ENCODE measurements at regions not wholly inside any gene's neighbourhood (a gene's known extent, or its start where the extent isn't known, plus 50 kb on each side); places are given as distances from the start of the nearest gene placed in this dataset.

- intact Hi-C loops (cut with micrococcal nuclease; ENCODE audit: unreplicated experiment), result no loop called here
- H3K27ac ChIP-seq, result no peak overlapping the region
- POLR2A ChIA-PET (ENCODE audit: unreplicated experiment), result no interaction called here
- no peaks in the 10 kb centered on the region for H3K36me3 ChIP-seq (ENCODE audit: low read depth)
- no peak for TF ChIP-seq CTCF (conservative IDR thresholded peaks at IDR 0.05)
- TF ChIP-seq EZH2 (IDR thresholded peaks at IDR 0.05; ENCODE audit: low read depth), result no peak
- H3K4me3 ChIP-seq, result no peak overlapping the region
- DNase-seq, result no peak
- H3F3A ChIP-seq (ENCODE audit: insufficient read depth, low read depth), result no peaks in the 10 kb centered on the region
- no peaks in the 10 kb centered on the region for H3K4me1 ChIP-seq (replicated peaks; ENCODE audit: insufficient read depth)
- BruUV-seq (replicated peaks), result no TSS peak
- H3K9me2 ChIP-seq (ENCODE audit: insufficient read depth), result no peaks in the 10 kb centered on the region
- no peak overlapping the region for H2AFZ ChIP-seq
- no peaks in the 10 kb centered on the region for H3K79me2 ChIP-seq (ENCODE audit: low read depth)
- no peaks in the 10 kb centered on the region for H3K27me3 ChIP-seq (ENCODE audit: insufficient read depth, low read depth)
- no peaks in the 10 kb centered on the region for H3K9me3 ChIP-seq (ENCODE audit: insufficient read depth, low read depth)
- H4K20me1 ChIP-seq (ENCODE audit: insufficient read depth), result no peaks in the 10 kb centered on the region
- H3K4me2 ChIP-seq, result no peak overlapping the region
- CTCF ChIA-PET, result no interaction called here
Measured at GRCh38 chr1:60342569-60342968, 269.0 kb upstream of the C1orf87 start.

GRCh38 chr1:60341274-60341673 lies 267.7 kb upstream of the C1orf87 start:
- no peaks in the 10 kb centered on the region for H4K20me1 ChIP-seq (ENCODE audit: insufficient read depth)
- no peaks in the 10 kb centered on the region for H3K4me1 ChIP-seq (replicated peaks; ENCODE audit: insufficient read depth)
- no peaks in the 10 kb centered on the region for H3K36me3 ChIP-seq (ENCODE audit: low read depth)
- H3K4me2 ChIP-seq, result no peak overlapping the region
- no peaks in the 10 kb centered on the region for H3K9me3 ChIP-seq (ENCODE audit: insufficient read depth, low read depth)
- no peak overlapping the region for H2AFZ ChIP-seq
- H3K79me2 ChIP-seq (ENCODE audit: low read depth), result no peaks in the 10 kb centered on the region
- BruUV-seq (replicated peaks), result no TSS peak
- H3K4me3 ChIP-seq, result no peak overlapping the region
- no peaks in the 10 kb centered on the region for H3K9me2 ChIP-seq (ENCODE audit: insufficient read depth)
- no peak for DNase-seq
- intact Hi-C loops (cut with micrococcal nuclease; ENCODE audit: unreplicated experiment), result no loop called here
- H3K27ac ChIP-seq, result no peak overlapping the region
- ChIA-PET CTCF (no interaction called here), POLR2A (ENCODE audit: unreplicated experiment) (no interaction called here)
- TF ChIP-seq EZH2 (IDR thresholded peaks at IDR 0.05; ENCODE audit: low read depth), result no peak
- TF ChIP-seq CTCF (conservative IDR thresholded peaks at IDR 0.05), result no peak
- H3F3A ChIP-seq (ENCODE audit: insufficient read depth, low read depth), result no peaks in the 10 kb centered on the region
- H3K27me3 ChIP-seq (ENCODE audit: insufficient read depth, low read depth), result no peaks in the 10 kb centered on the region

- Histone ChIP-seq H3K4me3 (no peak overlapping the region), H3K79me2 (ENCODE audit: low read depth) (no peaks in the 10 kb centered on the region), H3K9me3 (ENCODE audit: insufficient read depth, low read depth) (no peaks in the 10 kb centered on the region), H3K9me2 (ENCODE audit: insufficient read depth) (no peaks in the 10 kb centered on the region), H4K20me1 (ENCODE audit: insufficient read depth) (no peaks in the 10 kb centered on the region), H3K4me1 (replicated peaks; ENCODE audit: insufficient read depth) (no peaks in the 10 kb centered on the region), H3F3A (ENCODE audit: insufficient read depth, low read depth) (no peaks in the 10 kb centered on the region), H3K36me3 (ENCODE audit: low read depth) (no peaks in the 10 kb centered on the region), H3K4me2 (no peak overlapping the region), H2AFZ (0 out of 2 replicates have a peak overlapping the region, but pooled peaks have one; percentile 6), H3K27me3 (ENCODE audit: insufficient read depth, low read depth) (no peaks in the 10 kb centered on the region), H3K27ac (no peak overlapping the region)
- ChIA-PET CTCF (no interaction called here), POLR2A (ENCODE audit: unreplicated experiment) (interaction anchor here (0.6 kb wide), 1 partner anchor 27 kb away, joined by 3 read pairs; no protein-coding TSS in a partner anchor)
- no peak for DNase-seq
- BruUV-seq (replicated peaks), result no TSS peak
- intact Hi-C loops (cut with micrococcal nuclease; ENCODE audit: unreplicated experiment), result no loop called here
- TF ChIP-seq EZH2 (IDR thresholded peaks at IDR 0.05; ENCODE audit: low read depth) (no peak), CTCF (conservative IDR thresholded peaks at IDR 0.05) (no peak)
Measured at GRCh38 chr1:60331647-60332046, 258.1 kb upstream of the C1orf87 start.
